ENCODE measurements at regions not wholly inside any gene's neighbourhood (a gene's known extent, or its start where the extent isn't known, plus 50 kb on each side); places are given as distances from the start of the nearest gene placed in this dataset.

GRCh38 chr9:85319936-85320656, 421.7 kb downstream of the AGTPBP1 start:
- TF ChIP-seq YY1 (IDR thresholded peaks at IDR 0.05): no peak
- no peak for TF ChIP-seq REST (IDR thresholded peaks at IDR 0.05)
- no peak for TF ChIP-seq SP1 (IDR thresholded peaks at IDR 0.05)
- no peak for TF ChIP-seq CTCF (IDR thresholded peaks at IDR 0.05; ENCODE audit: low read depth, low read length, missing input control)
- TF ChIP-seq MAX (IDR thresholded peaks at IDR 0.05): no peak
- no peak for TF ChIP-seq EGR1 (IDR thresholded peaks at IDR 0.05; ENCODE audit: low read depth in 2 of 2)
- TF ChIP-seq GABPA (IDR thresholded peaks at IDR 0.05 in 1 of 2, conservative IDR thresholded peaks at IDR 0.05 in 1 of 2): no peak
- TF ChIP-seq ATF3 (IDR thresholded peaks at IDR 0.05): no peak
- TF ChIP-seq RAD21 (IDR thresholded peaks at IDR 0.05): no peak
- no peak for TF ChIP-seq TAF1 (conservative IDR thresholded peaks at IDR 0.05)
- no peak for TF ChIP-seq ZBTB33 (IDR thresholded peaks at IDR 0.05)
